ENCODE measurements at regions not wholly inside any gene's neighbourhood (a gene's known extent, or its start where the extent isn't known, plus 50 kb on each side); places are given as distances from the start of the nearest gene placed in this dataset.
"Not testable (repeated sequence)": the region's sequence is repeated elsewhere in the genome, so short reads cannot be mapped to it uniquely, and the experiment has no call there.

GRCh38 chr3:94483403-94483802, 420.5 kb downstream of the NSUN3 start:
- no peaks in the 10 kb centered on the region for H3K4me1 ChIP-seq
- peaks cover 0 to 7% (median 0%) of the 10 kb centered on the region in 11 experiments; a peak in 1 of 22 replicates for H3K9me3 ChIP-seq (replicated peaks in 1 of 11)
- H3K36me3 ChIP-seq = no peaks in the 10 kb centered on the region
- no peak overlapping the region for H3K4me2 ChIP-seq
- no peak overlapping the region for H3K4me3 ChIP-seq
- H3K27ac ChIP-seq = no peak overlapping the region
- no peaks in the 10 kb centered on the region for H3K27me3 ChIP-seq
- H4K20me1 ChIP-seq = no peaks in the 10 kb centered on the region
- TF ChIP-seq Cebpa-rat (IDR thresholded peaks at IDR 0.05) = no peak
- no peak overlapping the region for H3K9ac ChIP-seq

- no peaks in the 10 kb centered on the region for H3K9me3 ChIP-seq (replicated peaks in 1 of 11)
- no peaks in the 10 kb centered on the region for H3K4me1 ChIP-seq
- no peak overlapping the region for H3K9ac ChIP-seq
- H3K4me3 ChIP-seq = no peak overlapping the region
- H3K36me3 ChIP-seq = no peaks in the 10 kb centered on the region
- no peak for TF ChIP-seq Cebpa-rat (IDR thresholded peaks at IDR 0.05)
- H4K20me1 ChIP-seq = no peaks in the 10 kb centered on the region
- H3K4me2 ChIP-seq = no peak overlapping the region
- no peaks in the 10 kb centered on the region for H3K27me3 ChIP-seq
- H3K27ac ChIP-seq = no peak overlapping the region
These were observed 432.1 kb downstream of the NSUN3 start for GRCh38 chr3:94494992-94495391.

- Histone ChIP-seq H3K4me2 (no peak overlapping the region), H4K20me1 (no peaks in the 10 kb centered on the region), H3K9me3 (replicated peaks in 1 of 11) (peaks cover 9 to 22% (median 18%) of the 10 kb centered on the region in 11 experiments), H3K27ac (no peak overlapping the region), H3K9ac (no peak overlapping the region), H3K36me3 (no peaks in the 10 kb centered on the region), H3K27me3 (no peaks in the 10 kb centered on the region), H3K4me1 (no peaks in the 10 kb centered on the region), H3K4me3 (no peak overlapping the region)
- no peak for TF ChIP-seq Cebpa-rat (IDR thresholded peaks at IDR 0.05)
These were observed 437.3 kb downstream of the NSUN3 start for GRCh38 chr3:94500146-94500545.

- peaks cover 9 to 21% (median 18%) of the 10 kb centered on the region in 11 experiments for H3K9me3 ChIP-seq (replicated peaks in 1 of 11)
- not testable (repeated sequence) for H3K9ac ChIP-seq, H3K36me3 ChIP-seq, H3K4me2 ChIP-seq, H3K27ac ChIP-seq, H3K27me3 ChIP-seq, H3K4me1 ChIP-seq, H4K20me1 ChIP-seq, H3K4me3 ChIP-seq
These were observed 444.5 kb downstream of the NSUN3 start for GRCh38 chr3:94507354-94507753.

GRCh38 chr3:94512876-94513275, 450.0 kb downstream of the NSUN3 start:
- Histone ChIP-seq H4K20me1 (no peaks in the 10 kb centered on the region), H3K9me3 (replicated peaks in 1 of 11) (no peaks in the 10 kb centered on the region), H3K4me1 (peaks cover 0 to 12% (median 6%) of the 10 kb centered on the region in 10 experiments; a peak in 12 of 20 replicates), H3K4me3 (no peak overlapping the region), H3K36me3 (no peaks in the 10 kb centered on the region), H3K9ac (no peak overlapping the region), H3K27me3 (no peaks in the 10 kb centered on the region), H3K4me2 (no peak overlapping the region), H3K27ac (no peak overlapping the region)
- TF ChIP-seq Cebpa-rat (IDR thresholded peaks at IDR 0.05) = no peak

GRCh38 chr3:94513600-94513999, 450.7 kb downstream of the NSUN3 start:
- Histone ChIP-seq H3K27me3 (no peaks in the 10 kb centered on the region), H3K4me2 (no peak overlapping the region), H4K20me1 (no peaks in the 10 kb centered on the region), H3K9ac (no peak overlapping the region), H3K4me1 (peaks cover 0 to 16% (median 7%) of the 10 kb centered on the region in 10 experiments; a peak in 12 of 20 replicates), H3K36me3 (no peaks in the 10 kb centered on the region), H3K4me3 (no peak overlapping the region), H3K27ac (no peak overlapping the region), H3K9me3 (replicated peaks in 1 of 11) (no peaks in the 10 kb centered on the region)
- no peak for TF ChIP-seq Cebpa-rat (IDR thresholded peaks at IDR 0.05)

GRCh38 chr3:94515983-94516382, 453.1 kb downstream of the NSUN3 start:
- Histone ChIP-seq H3K4me3 (no peak overlapping the region), H4K20me1 (no peaks in the 10 kb centered on the region), H3K9me3 (replicated peaks in 1 of 11) (no peaks in the 10 kb centered on the region), H3K4me2 (no peak overlapping the region), H3K4me1 (peaks cover 0 to 16% (median 7%) of the 10 kb centered on the region in 10 experiments; a peak in 12 of 20 replicates), H3K36me3 (no peaks in the 10 kb centered on the region), H3K27ac (no peak overlapping the region), H3K27me3 (no peaks in the 10 kb centered on the region), H3K9ac (no peak overlapping the region)
- no peak for TF ChIP-seq Cebpa-rat (IDR thresholded peaks at IDR 0.05)

- TF ChIP-seq Cebpa-rat (IDR thresholded peaks at IDR 0.05) = no peak
- Histone ChIP-seq H4K20me1 (no peaks in the 10 kb centered on the region), H3K36me3 (no peaks in the 10 kb centered on the region)
These were observed 457.5 kb downstream of the NSUN3 start for GRCh38 chr3:94520364-94520763.

GRCh38 chr3:94522488-94522887, 459.6 kb downstream of the NSUN3 start:
- H3K36me3 ChIP-seq = no peaks in the 10 kb centered on the region
- no peak overlapping the region for H3K4me3 ChIP-seq
- no peaks in the 10 kb centered on the region for H4K20me1 ChIP-seq
- TF ChIP-seq Cebpa-rat (IDR thresholded peaks at IDR 0.05) = no peak
- peaks cover 0 to 9% (median 4%) of the 10 kb centered on the region in 10 experiments; a peak in 11 of 20 replicates for H3K4me1 ChIP-seq
- no peak overlapping the region for H3K27ac ChIP-seq
- no peak overlapping the region for H3K4me2 ChIP-seq
- H3K9me3 ChIP-seq (replicated peaks in 1 of 11) = no peaks in the 10 kb centered on the region
- H3K27me3 ChIP-seq = no peaks in the 10 kb centered on the region
- no peak overlapping the region for H3K9ac ChIP-seq

More at GRCh38 chr3:94520364-94520763, 457.5 kb downstream of the NSUN3 start:
- H3K9me3 ChIP-seq (replicated peaks in 1 of 11) = no peaks in the 10 kb centered on the region
- no peak overlapping the region for H3K4me2 ChIP-seq
- no peak overlapping the region for H3K9ac ChIP-seq
- peaks cover 0 to 16% (median 7%) of the 10 kb centered on the region in 10 experiments; a peak in 12 of 20 replicates for H3K4me1 ChIP-seq
- no peak overlapping the region for H3K27ac ChIP-seq
- H3K27me3 ChIP-seq = no peaks in the 10 kb centered on the region
- H3K4me3 ChIP-seq = no peak overlapping the region

GRCh38 chr3:94524102-94524919, 461.4 kb downstream of the NSUN3 start:
- no peaks in the 10 kb centered on the region for H3K4me1 ChIP-seq
- H3K4me3 ChIP-seq = no peak overlapping the region
- no peak overlapping the region for H3K27ac ChIP-seq
- no peaks in the 10 kb centered on the region for H3K9me3 ChIP-seq (replicated peaks in 1 of 11)
- H4K20me1 ChIP-seq = no peaks in the 10 kb centered on the region
- H3K36me3 ChIP-seq = no peaks in the 10 kb centered on the region
- H3K4me2 ChIP-seq = no peak overlapping the region
- H3K9ac ChIP-seq = no peak overlapping the region
- no peaks in the 10 kb centered on the region for H3K27me3 ChIP-seq
- no peak for TF ChIP-seq Cebpa-rat (IDR thresholded peaks at IDR 0.05)
